GM12878 (cell line): ENCODE measurements at regions not wholly inside any gene's neighbourhood (a gene's known extent, or its start where the extent isn't known, plus 50 kb on each side); places are given as distances from the start of the nearest gene placed in this dataset.

ENCODE experiments used
- ATAC-seq: fragments of 200-7000 bp; cut with Tn5 transposase; 3 replicates; pipeline ENCODE4 v1.9.1; 2020; ENCODE audit warnings: mild to moderate bottlenecking, moderate library complexity
- BruUV-seq: library from RNA; stranded (reverse); fragments of 400-500 nt; replicated peaks from 2 replicates; lab custom pipeline; 2021; lab: Mats Ljungman, UMichigan
- CTCF ChIA-PET: fragments of 300-600 bp; sonication (Branson Sonifier 250); formaldehyde crosslinking; extraction: SDS; loops from one replicate; lab custom pipeline; 2021; ENCODE audit warnings: inconsistent platforms; lab: Yijun Ruan, JAX
- POLR2A ChIA-PET: fragments of 350-600 bp; formaldehyde crosslinking; extraction: SDS; loops from one replicate; lab custom pipeline; 2021; ENCODE audit warnings: inconsistent platforms; lab: Charles Lee
- RAD21 ChIA-PET: fragments of 300-600 bp; sonication (Branson Sonifier 250); formaldehyde crosslinking; loops from one replicate; lab custom pipeline; 2023; ENCODE audit warnings: antibody characterized with exemption; ENCODE audit not compliant: unreplicated experiment; lab: Charles Lee
- SMC1A ChIA-PET: fragments of 300-600 bp; sonication (Branson Sonifier 250); formaldehyde crosslinking; loops from one replicate; lab custom pipeline; 2023; ENCODE audit not compliant: unreplicated experiment, uncharacterized antibody; lab: Charles Lee
- DNase-seq: peaks from one replicate; pipeline ENCODE4 v3.0.0-alpha.2; 2011; ENCODE audit warnings: low read depth, low spot score
- FAIRE-seq: peaks from 3 replicates; lab custom pipeline; 2011; peaks lifted over from hg19 to GRCh38; lab: Jason Lieb, UNC
- H2AFZ ChIP-seq: 2 replicates; pipeline ENCODE4 v1.6.0; 2011; ENCODE audit warnings: low read depth, low read length, control low read depth; ENCODE audit not compliant: control insufficient read depth
- H3K27ac ChIP-seq: 2 replicates; pipeline ENCODE4 v1.5.1; 2011; ENCODE audit warnings: control low read depth; ENCODE audit not compliant: control insufficient read depth, insufficient read depth
- H3K27me3 ChIP-seq, 2 experiments: replicated peaks in 1 of 2; 2 replicates each; pipeline versions ENCODE4 v1.6.0 to v1.6.1; 2011; ENCODE audit warnings: low read length in 1 of 2; ENCODE audit not compliant: control insufficient read depth in 2 of 2, insufficient read depth in 2 of 2
- H3K36me3 ChIP-seq, 2 experiments: 2 replicates each; pipeline ENCODE4 v1.5.1; 2011; ENCODE audit warnings: low read length in 1 of 2; ENCODE audit not compliant: control insufficient read depth in 2 of 2, insufficient read depth in 2 of 2
- H3K4me1 ChIP-seq: 2 replicates; pipeline ENCODE4 v1.6.1; 2011; ENCODE audit warnings: mild to moderate bottlenecking, low read length, moderate library complexity, mixed read lengths; ENCODE audit not compliant: control insufficient read depth, insufficient read depth
- H3K4me2 ChIP-seq: 2 replicates; pipeline ENCODE4 v1.6.0; 2011; ENCODE audit warnings: control low read depth; ENCODE audit not compliant: control insufficient read depth, insufficient read depth
- H3K4me3 ChIP-seq: fragments of 200-600 bp; sonication (generic); 2 replicates; pipeline ENCODE4 v1.5.1; 2016
- H3K79me2 ChIP-seq: 2 replicates; pipeline ENCODE4 v1.6.0; 2011; ENCODE audit warnings: low read length; ENCODE audit not compliant: control insufficient read depth, insufficient read depth
- H3K9ac ChIP-seq: 2 replicates; pipeline ENCODE4 v1.8.0; 2011; ENCODE audit warnings: low read length, control low read depth, mixed read lengths; ENCODE audit not compliant: control insufficient read depth, insufficient read depth
- H3K9me3 ChIP-seq: replicated peaks from 3 replicates; pipeline ENCODE4 v1.5.1; 2011; ENCODE audit warnings: mild to moderate bottlenecking, low read length; ENCODE audit not compliant: control insufficient read depth, insufficient read depth
- H4K20me1 ChIP-seq: 2 replicates; pipeline ENCODE4 v1.6.0; 2011; ENCODE audit not compliant: control insufficient read depth, insufficient read depth
- ATF3 ChIP-seq: IDR thresholded peaks from 2 replicates; pipeline ENCODE4 v1.6.1; 2011; ENCODE audit warnings: low read depth, mild to moderate bottlenecking, low read length, moderate library complexity, borderline replicate concordance; ENCODE audit errors: extremely low read depth
- GABPA ChIP-seq: IDR thresholded peaks from 2 replicates; pipeline ENCODE4 v1.6.1; 2014; ENCODE audit warnings: antibody characterized with exemption, low read depth, mild to moderate bottlenecking, inconsistent platforms
- IRF4 ChIP-seq: IDR thresholded peaks from 2 replicates; pipeline ENCODE4 v1.6.1; 2011; ENCODE audit warnings: low read depth, low read length
- NFIC ChIP-seq: IDR thresholded peaks from 2 replicates; pipeline ENCODE4 v1.6.1; 2012; ENCODE audit warnings: low read depth, mild to moderate bottlenecking, inconsistent platforms, low read length, moderate library complexity
- SIX5 ChIP-seq: IDR thresholded peaks from 2 replicates; pipeline ENCODE4 v1.6.1; 2011; ENCODE audit warnings: mild to moderate bottlenecking, low read depth, low read length, moderate library complexity; ENCODE audit not compliant: severe bottlenecking
- SREBF1 ChIP-seq: IDR thresholded peaks from 2 replicates; pipeline ENCODE4 v1.6.1; 2012; ENCODE audit warnings: mild to moderate bottlenecking, low read length
- ZSCAN29 ChIP-seq: fragments of 450-650 bp; IDR thresholded peaks from 2 replicates; pipeline ENCODE4 v1.6.1; 2017; ENCODE audit warnings: mild to moderate bottlenecking, moderate library complexity
- in situ Hi-C: fragments of 300-500 bp; cut with MboI; formaldehyde crosslinking; loops from 9 replicates; pipeline ENCODE4 v1.14.3; 2018; ENCODE audit warnings: mixed read lengths
- intact Hi-C: fragments of 100-400 bp; cut with micrococcal nuclease; formaldehyde crosslinking; loops from one replicate; pipeline ENCODE4 v1.14.2; 2022; ENCODE audit not compliant: unreplicated experiment
- TF ChIP-seq, protein P1 (sequence below): IDR thresholded peaks from 2 replicates; pipeline ENCODE4 v1.6.1; 2012; ENCODE audit warnings: improper control_type of control experiment, low read depth, low read length; ENCODE audit not compliant: insufficient replicate concordance
- TF ChIP-seq, protein P2 (sequence below): fragments of 450-650 bp; IDR thresholded peaks from 2 replicates; pipeline ENCODE4 v1.6.1; 2017; ENCODE audit warnings: mild to moderate bottlenecking

DNA sequence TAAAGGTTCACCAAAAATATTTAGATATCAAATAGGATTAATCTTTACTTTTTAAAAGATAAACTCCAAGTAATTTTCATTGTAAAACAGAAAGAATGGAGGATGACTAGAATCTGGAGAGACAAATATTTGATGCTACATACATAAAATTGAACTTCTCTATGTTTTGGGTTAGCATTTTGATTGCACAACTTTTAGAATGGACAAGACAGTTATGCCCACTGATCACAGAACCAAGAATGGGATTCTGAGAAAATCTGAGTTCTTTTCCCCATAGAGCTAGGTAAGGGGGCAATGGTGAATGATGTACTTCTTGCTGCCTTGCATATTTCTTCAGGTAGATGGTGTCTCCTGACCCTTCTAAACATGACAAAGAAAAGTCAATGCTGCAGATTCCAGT lies 191.2 kb upstream of the ZEB2 start:
- SMC1A ChIA-PET: no interaction called here
- H3K27ac ChIP-seq: no peak overlapping the region
- intact Hi-C loops (no loop called here), in situ Hi-C loops (no loop called here)
- RAD21 ChIA-PET: no interaction called here
- no peaks in the 10 kb centered on the region for H3K9me3 ChIP-seq
- DNase-seq (no peak), ATAC-seq (no peak), FAIRE-seq (no peak)
- H3K79me2 ChIP-seq: no peaks in the 10 kb centered on the region
- no peak overlapping the region for H3K4me2 ChIP-seq
- TF ChIP-seq SIX5 (no peak), IRF4 (no peak), ZSCAN29 (no peak), SREBF1 (no peak), GABPA (no peak), ATF3 (no peak), NFIC (no peak)
- TF ChIP-seq, protein P1, sequence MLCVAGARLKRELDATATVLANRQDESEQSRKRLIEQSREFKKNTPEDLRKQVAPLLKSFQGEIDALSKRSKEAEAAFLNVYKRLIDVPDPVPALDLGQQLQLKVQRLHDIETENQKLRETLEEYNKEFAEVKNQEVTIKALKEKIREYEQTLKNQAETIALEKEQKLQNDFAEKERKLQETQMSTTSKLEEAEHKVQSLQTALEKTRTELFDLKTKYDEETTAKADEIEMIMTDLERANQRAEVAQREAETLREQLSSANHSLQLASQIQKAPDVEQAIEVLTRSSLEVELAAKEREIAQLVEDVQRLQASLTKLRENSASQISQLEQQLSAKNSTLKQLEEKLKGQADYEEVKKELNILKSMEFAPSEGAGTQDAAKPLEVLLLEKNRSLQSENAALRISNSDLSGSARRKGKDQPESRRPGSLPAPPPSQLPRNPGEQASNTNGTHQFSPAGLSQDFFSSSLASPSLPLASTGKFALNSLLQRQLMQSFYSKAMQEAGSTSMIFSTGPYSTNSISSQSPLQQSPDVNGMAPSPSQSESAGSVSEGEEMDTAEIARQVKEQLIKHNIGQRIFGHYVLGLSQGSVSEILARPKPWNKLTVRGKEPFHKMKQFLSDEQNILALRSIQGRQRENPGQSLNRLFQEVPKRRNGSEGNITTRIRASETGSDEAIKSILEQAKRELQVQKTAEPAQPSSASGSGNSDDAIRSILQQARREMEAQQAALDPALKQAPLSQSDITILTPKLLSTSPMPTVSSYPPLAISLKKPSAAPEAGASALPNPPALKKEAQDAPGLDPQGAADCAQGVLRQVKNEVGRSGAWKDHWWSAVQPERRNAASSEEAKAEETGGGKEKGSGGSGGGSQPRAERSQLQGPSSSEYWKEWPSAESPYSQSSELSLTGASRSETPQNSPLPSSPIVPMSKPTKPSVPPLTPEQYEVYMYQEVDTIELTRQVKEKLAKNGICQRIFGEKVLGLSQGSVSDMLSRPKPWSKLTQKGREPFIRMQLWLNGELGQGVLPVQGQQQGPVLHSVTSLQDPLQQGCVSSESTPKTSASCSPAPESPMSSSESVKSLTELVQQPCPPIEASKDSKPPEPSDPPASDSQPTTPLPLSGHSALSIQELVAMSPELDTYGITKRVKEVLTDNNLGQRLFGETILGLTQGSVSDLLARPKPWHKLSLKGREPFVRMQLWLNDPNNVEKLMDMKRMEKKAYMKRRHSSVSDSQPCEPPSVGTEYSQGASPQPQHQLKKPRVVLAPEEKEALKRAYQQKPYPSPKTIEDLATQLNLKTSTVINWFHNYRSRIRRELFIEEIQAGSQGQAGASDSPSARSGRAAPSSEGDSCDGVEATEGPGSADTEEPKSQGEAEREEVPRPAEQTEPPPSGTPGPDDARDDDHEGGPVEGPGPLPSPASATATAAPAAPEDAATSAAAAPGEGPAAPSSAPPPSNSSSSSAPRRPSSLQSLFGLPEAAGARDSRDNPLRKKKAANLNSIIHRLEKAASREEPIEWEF: no peak
- TF ChIP-seq, protein P2, sequence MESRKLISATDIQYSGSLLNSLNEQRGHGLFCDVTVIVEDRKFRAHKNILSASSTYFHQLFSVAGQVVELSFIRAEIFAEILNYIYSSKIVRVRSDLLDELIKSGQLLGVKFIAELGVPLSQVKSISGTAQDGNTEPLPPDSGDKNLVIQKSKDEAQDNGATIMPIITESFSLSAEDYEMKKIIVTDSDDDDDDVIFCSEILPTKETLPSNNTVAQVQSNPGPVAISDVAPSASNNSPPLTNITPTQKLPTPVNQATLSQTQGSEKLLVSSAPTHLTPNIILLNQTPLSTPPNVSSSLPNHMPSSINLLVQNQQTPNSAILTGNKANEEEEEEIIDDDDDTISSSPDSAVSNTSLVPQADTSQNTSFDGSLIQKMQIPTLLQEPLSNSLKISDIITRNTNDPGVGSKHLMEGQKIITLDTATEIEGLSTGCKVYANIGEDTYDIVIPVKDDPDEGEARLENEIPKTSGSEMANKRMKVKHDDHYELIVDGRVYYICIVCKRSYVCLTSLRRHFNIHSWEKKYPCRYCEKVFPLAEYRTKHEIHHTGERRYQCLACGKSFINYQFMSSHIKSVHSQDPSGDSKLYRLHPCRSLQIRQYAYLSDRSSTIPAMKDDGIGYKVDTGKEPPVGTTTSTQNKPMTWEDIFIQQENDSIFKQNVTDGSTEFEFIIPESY: no peak
- CTCF ChIA-PET: no interaction called here
- no peak overlapping the region for H2AFZ ChIP-seq
- no peak overlapping the region for H3K4me3 ChIP-seq
- no peaks in the 10 kb centered on the region for H3K36me3 ChIP-seq
- no peaks in the 10 kb centered on the region for H3K4me1 ChIP-seq
- H3K9ac ChIP-seq: no peak overlapping the region
- H4K20me1 ChIP-seq: no peaks in the 10 kb centered on the region
- no TSS peak for BruUV-seq
- POLR2A ChIA-PET: no interaction called here
- no peaks in the 10 kb centered on the region for H3K27me3 ChIP-seq
